8988T (cell line): ENCODE measurements at regions not wholly inside any gene's neighbourhood (a gene's known extent, or its start where the extent isn't known, plus 50 kb on each side); places are given as distances from the start of the nearest gene placed in this dataset.
"Not testable (repeated sequence)": the region's sequence is repeated elsewhere in the genome, so short reads cannot be mapped to it uniquely, and the experiment has no call there.

Experiments
- DNase-seq: peaks from one replicate; pipeline ENCODE4 v3.0.0; 2011

DNA sequence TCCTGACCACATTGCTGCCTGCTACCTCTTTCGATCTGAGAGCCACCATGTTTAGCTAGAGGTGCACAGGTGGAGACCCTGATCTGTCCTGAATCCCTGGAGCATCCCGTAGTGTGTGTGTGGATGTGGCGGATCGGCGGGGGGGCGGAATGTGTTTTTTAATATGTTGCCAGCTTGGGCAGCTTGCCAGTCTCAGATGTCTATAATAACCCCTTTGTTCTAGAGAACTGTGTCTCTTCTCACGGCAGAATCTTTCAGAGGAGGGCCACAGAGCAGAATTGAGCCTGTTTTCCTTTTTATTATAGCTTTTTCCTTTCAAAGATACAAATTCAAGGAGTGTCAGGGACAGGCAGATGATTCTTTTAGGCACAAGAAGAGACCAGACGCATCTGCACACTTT is 934.1 kb upstream of the KLHL29 start:
- DNase-seq, result no peak

DNA sequence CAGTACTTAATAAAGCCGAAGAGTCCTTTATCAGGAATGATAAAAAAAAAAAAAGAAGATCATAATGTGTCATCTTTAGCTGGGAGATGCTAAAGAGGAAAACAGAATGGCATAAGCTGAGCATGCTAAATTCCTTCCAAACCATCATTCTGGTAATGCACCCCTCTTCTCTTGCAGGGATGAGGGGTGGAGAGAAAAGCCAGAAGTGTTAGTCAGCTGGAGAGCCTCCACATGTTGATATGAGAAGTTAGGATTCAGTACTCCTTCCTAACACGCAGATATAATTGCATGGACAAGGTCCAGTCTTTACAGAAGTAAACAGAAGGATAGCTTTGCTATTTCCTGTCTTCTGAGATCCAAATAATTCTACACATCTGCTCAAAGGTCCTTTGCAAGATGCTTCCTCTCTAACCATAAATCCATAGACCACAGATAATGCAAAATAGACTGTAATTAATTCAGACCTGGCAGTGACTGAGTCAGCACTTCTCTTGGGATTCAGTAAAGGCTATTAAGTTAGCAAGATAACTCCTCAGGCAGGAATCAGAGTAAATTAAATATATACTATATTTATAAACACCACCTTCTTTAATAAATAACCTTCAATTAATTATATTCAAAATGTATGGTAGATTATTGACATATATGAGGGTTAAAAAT is 930.0 kb upstream of the KLHL29 start:
- DNase-seq, result no peak

DNA sequence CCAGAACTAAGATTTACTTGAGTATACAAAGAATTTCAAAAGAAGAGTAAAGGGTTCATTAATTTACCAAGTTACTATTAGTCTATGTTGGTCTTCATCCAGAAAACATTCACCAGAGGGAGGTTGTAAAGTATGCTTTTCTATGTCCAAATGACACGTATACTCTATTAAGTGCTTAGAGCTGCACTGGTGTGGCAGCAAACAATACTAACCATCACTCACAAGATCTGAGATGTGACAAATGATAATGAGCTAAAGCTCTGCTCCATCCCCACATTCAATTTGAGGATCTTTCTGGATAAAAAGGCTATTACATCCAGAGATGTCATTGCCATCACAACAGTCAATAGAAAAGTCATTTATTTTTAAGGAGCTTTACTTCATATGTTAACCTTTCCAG is 926.5 kb upstream of the KLHL29 start:
- DNase-seq, result no peak

DNA sequence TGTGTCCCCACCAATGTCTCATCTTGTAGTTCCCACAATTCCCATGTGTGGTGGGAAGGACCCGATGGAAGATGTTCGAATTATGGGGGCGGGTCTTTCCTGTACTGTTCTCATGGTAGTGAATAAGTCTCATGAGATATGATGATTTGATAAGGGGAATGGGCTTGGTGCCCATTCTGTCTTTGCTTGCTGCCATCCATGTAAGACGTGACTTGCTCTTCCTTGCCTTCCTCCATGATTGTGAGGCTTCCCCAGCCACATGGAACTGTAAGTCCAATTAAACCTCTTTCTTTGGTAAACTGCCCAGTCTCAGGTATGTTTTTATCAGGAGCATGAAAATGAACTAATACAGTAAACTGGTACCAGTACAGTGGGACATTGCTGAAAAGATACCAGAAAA is 909.9 kb upstream of the KLHL29 start:
- DNase-seq, result not testable (repeated sequence)

DNA sequence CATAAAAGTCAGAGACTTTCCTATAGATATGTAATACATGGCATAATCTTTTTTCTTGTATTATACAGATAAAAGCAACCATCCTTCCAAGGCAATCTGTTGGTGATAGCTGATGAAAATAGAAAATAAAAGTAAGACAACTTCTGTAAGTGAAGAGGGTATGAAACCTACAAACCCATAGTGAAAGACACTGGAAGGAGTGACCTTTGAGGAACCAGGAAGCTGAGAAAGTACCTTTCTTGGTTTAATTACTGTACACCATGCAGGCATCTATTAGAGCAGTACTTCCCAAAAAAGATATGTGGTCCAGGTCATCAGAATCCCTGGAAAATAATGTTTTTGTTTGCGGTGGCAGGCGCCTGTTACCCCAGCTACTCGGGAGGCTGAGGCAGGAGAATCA is 906.6 kb upstream of the KLHL29 start:
- DNase-seq, result no peak

DNA sequence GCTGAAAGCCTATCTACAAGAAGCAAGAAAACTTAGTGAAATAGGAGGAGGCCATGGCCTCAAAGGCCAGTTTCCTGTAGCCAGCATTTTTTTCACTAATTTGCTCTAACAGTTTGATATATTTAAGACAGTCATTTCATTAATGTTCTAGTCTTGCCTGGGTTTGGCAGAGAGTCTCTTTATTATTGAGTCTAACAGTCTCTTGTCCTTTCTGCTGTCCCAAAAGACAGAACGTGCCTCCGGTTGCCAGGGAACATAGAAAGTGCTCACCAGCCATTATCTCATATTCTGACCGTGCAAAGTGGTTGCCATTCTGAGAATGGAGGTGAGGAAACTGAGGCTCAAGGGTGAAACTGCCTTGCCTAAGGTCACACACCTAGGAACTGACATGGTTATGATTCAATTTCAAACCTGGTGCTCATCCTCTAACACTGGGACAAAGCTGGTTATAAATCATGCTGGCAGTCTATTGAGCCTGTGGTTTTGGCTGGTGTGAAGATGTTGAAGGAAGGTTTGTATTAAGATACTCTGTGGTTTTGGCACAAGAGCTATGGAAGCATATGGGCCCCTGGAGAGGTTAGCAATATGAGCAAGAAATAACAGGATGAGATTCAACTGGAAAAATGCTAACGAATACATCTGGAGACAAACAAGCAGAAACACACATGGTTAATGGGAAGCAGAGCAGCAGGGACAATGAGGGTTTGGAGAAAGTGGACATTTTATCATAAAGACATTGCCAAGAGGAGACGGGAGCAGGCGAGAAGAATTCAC is 903.3 kb upstream of the KLHL29 start:
- no peak for DNase-seq

DNA sequence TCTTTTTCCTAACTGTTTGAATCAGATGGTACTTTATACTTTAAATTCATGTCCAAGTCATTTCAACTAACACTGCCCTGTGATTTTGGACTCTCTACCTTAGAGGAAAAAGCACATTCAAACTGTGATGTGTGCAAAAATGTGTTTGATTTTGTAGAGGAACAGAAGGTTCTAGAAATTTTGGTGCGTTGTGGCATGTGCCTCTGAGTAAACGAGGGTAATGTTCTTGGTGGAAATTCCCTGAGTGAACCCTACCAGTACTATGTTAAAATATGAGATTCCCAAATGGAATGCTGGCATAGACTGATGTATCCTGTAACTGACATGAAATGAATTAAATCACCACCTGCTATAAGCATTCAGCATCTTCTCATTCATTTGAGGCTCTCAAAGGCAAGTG is 901.9 kb upstream of the KLHL29 start:
- DNase-seq, result no peak

DNA sequence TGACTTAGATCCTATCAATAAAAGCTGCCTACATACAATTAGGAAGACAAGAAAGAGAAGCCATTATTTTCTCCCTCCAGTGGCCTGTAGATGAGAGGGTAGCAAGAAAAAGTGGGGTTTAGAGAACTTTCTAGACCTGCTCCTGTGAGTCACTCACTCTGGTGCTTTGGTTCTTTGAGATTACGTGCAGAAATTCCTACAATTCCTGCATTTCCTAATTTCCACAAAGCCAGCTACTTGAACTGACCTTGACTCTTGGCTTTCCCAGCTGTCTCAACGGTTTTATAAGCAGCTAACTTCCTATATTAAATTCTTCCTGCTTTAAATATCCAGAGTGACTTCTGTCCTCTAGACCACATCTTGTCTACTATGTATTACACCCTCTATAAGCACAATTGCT is 899.5 kb upstream of the KLHL29 start:
- no peak for DNase-seq

DNA sequence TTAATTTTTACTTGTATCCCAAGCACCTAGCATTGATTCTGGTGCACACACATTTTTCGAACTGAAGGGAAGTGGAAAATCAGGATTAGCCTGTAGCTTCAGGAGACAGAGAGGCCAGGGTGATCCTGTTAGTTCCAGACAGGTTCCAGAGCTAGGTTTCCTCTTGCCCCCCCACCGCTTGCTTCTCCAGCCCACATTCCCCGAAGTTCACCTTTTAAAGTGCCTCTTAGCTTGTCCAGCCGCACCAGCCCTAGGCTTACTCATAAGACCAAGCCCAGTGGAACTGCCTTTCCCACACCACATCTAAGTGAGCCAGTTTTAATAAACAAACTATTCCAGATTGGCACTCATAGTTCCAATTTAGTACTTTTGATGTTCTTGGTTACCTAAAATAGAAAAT is 898.6 kb upstream of the KLHL29 start:
- no peak for DNase-seq

DNA sequence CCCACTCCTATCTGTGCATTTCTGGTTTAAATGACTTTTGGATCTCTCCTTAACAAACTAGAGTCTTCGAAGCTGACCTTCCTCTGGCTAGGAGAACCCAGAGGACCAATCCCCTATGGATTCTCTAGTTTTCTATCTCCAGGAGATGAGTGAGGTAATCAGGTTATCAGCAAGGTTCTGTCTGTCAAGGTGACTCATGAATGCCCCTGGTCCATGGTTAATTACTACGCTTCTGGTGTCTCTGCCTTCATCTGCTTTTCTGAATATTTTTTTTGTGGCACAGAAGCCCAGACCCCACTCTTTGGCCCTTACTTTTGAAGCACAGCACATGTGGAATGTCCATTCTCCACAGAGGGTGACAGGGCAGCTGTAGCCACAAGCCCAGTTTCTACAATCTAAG is 897.9 kb upstream of the KLHL29 start:
- DNase-seq, result no peak

DNA sequence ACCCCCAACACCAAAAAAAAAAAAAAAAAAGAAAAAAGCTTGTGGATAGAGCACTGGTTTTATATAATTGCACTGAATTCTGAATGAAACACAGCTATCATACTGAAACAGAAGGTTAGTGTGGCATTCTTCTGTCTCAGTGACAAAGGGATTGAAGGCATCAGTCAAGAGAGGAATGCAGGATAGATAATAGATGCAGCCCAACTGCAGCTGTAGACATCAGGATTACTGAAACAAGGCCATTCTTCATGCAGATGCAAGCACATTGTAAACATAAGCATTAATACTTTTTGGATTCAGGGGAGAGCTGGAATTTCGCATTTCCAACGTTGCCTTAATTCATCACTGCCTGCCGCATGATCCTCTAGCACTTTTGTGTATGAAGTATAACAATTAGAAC is 897.4 kb upstream of the KLHL29 start:
- no peak for DNase-seq

DNA sequence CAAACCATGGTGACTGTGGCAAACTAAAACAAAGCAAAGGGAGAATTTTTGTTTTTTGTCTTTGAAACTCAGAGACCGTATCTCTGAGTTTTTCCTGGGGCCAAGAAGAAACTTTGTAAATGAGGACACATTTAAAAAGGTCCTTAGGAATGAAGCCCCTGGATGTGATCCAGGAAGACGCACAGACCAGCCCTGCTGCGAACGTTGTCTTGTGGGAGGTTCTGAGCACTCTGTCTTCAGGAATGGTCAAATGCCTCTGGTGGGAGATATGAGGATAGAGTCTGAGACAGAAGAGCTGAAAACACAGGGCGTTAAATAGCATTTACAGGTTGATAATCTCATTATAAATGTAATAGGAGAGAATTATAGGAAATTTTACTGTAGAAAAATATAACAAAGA is 893.5 kb upstream of the KLHL29 start:
- DNase-seq, result no peak

DNA sequence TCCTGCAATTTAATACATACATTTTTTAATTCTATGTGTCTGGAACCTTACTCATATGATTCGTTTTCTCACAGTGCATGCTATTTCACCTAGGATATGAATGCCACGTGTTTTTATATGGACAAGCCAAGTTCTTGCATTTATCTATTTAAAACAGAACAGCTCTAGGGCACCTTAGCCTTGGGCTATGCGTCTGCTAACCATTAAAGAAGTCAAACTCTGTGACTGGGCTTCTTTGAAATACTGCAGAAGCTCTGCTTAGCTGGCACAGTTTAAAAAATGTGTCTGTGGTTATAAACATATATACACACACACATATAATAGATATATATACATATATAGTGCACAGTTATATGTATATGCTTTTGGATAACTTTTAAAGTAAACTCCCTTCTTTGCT is 890.8 kb upstream of the KLHL29 start:
- no peak for DNase-seq

DNA sequence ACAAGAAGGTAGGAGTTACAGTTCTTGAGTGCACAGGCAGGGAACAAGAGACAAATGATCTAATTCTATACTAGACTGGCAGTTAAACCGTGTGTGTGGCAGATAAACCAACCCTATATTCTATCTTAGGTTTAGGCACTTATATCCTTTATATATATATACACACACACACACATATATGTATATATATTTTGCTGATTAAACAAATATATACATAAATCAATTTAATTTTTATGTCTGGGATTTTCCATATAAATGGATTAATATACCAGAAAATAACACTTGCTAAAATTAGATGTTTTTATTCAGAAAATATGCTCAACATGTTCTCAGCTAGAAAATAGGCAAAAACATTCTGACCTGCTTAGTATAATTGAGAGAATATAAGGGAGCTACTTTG is 887.9 kb upstream of the KLHL29 start:
- DNase-seq, result no peak

DNA sequence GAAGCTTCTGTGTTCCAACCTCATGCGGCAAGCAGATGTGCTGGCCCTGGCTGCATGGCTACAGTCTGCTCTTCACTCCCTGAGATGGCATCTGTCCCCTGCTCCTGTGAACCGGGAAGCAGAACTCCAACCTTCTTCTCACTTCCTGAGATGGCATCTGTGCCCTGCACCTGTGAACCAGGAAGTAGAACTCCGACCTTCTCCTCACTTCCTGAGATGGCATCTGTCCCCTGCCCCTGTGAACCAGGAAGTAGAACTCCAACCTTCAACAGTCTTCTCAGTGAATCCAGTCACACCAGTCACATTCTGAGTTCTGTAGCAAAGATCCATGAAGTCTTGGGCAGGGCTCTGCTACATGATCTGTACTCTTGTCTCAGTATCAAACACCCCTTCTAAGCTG is 887.2 kb upstream of the KLHL29 start:
- no peak for DNase-seq

DNA sequence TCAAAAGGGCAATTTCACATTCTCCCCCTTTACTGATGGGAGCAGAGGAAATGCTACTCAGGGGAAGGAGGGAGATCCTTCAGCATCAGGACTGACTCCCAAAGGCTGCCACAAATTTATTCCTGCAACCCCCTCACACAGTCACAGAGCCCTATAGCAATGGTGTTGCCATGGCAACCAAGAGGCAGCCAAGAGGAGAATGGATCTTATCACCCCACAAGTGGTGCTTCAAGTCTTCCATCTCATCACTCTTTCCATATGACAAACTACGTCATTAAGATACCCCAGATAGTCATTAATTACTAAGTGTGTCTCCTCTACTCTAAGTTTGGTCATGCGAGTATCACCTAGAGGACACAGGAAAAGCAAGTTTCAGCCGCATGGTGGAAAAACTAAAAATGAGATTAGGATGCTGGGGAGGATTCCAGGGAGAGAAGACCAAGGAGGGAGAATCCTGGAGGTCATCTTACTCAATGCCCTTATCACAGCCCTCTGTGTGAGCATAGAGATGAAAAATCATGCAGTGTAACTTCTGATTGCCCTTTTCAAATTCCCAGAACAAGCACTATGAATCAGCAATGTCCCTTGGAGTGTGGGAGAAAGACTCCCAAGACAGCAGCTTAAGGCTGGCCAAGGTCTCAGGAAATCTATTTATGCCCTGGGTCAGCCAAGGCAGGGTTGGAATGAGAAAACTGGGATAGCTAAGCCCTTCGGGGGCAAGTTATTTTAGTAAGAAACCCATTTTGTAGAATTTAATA is 885.7 kb upstream of the KLHL29 start:
- no peak for DNase-seq

DNA sequence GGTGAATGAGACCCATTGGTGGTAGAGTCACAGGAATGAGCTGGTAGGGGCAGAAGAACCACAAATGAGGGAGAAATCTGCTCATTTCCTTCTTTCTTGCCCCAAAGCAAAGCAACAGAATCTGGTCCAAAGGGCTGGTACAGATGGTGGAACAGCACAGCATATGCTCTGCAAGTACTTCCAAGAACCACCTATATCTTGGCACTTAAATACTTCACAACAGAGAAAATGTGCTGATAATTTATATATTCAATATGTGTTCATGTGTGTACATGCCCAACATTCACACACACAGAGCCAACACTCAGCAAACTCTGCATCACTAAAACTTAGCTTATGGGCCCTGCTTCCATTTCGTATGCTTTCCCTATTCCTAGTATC is 884.4 kb upstream of the KLHL29 start:
- no peak for DNase-seq

DNA sequence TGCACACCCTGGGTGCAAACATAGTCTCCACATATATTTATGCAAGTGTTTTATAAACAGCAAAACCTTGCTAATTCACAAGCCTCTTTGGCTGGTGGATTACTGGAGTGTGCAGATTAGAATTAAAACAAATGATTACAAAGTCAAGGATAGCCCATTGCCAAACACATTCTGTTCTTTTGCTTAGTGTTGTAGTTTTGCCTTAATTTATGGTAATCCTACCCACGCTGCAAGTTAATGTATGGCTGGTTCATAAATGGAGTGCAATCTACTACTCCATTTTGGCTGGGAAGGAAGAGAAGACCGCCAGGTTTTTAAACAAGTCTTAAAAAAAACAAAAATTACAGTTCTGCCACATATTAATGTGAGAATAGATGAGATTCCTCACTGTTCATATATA is 883.1 kb upstream of the KLHL29 start:
- DNase-seq, result no peak

DNA sequence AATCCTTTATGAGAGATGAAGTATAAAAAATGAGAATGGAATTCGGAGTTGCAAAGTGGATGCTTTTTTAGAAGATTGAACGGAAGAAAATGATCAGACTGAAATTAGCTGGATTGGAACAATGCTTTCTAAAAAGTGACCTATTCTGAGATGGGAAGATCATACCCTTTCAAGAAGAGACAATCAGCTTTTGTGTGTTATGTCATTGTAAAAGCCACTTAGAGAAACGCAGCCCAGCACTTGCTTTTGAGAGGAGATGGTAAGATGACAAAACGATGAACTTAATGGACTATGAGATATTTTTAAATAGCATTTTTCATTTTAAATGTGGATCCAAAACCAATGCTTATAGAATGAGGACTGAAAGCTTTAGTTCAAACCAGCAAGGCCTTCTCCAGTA is 871.4 kb upstream of the KLHL29 start:
- no peak for DNase-seq

DNA sequence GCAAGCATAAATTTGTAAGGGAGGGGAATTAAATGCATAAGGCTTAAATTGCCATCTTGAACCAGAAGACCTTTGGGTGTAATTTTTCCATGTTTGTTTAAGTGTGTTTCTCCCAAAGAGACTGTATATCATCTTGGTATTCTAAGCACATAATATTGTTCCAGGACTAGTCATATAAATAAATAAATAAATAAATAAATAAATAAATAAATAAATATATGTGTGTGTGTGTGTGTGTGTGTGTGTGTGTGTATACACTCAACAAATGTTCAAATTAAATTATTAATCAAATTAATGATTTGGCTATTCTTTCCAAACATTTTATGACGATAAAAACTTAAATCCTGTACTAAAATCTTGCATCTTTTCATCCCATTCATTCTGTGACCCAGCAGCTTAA is 867.8 kb upstream of the KLHL29 start:
- no peak for DNase-seq

DNA sequence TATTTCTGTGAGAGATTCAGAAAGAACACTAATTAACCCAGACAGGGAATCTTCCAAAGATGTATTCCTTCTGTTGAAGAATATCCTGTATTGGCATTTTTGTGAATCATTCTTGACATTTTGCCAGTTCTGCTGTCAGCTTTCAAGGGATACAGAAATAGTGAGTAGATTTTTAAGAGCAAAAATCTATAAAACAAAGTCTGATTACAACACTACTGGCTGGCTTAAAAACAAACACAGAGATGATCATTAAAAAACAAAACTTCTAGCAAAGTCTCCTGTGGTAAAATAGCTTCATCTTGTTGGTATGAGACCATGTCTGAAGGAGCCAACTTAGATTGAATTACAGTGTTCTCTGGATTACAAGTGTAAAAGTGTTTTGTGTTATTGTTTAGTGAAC is 866.3 kb upstream of the KLHL29 start:
- no peak for DNase-seq

DNA sequence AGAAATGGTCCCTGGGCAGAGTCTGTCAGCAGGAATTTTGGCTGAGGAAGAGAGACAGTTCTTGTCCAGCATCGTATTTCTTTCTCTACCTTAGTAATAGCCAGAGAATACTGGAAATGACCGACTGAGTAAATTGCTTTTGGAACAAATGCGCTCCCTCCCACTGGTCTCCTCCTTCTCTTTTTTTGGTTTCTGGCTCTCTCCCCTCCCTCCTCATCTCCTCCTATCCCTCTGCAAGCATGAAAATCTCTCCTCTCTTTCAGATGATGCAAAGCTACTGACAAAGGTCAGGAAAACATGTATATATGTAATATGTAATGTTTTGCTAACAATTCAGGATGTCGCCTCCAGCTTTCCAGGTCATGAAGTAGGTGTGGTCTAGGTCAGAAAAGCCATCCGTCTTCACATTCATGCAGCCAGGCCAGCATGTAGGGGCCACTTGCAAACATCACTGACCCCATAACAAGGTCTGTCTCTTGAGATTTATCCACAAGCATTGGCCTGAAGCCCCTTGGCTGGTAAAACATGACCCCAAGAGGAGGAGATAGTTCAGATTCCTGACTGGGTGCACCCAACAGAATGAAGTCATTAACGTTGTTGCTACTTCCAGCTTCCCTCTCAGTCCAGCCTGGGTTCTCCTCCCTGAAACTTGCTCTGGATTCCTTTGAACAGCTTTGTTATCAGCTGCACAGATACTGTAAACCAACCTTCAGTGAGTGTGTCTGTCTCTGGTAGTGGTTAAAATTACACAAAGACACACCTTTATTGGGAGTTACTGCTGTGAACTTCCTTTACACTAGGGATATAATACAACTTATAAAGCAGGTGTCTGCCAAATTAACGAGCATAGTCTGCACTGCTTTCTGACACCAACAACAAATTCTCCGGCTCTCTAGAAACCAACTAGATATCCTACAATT is 864.4 kb upstream of the KLHL29 start:
- DNase-seq, result no peak

DNA sequence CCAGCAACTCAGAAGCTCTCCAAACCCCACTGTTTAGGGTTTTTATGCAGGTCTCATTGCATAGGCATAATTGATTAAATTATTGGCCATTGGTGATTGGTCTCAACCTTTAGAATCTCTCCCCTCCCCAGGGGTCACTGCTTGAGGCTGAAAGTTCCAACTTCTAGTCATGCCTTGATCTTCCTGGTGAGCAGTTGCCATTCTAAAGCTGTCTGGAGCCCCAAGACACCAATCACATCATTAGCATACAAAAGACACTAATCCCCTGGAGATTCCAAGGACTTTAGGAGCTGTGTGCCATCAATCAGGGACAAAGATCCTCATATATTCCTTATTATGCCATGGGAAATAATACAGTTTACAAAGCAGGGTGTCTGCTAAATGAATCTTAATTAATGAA is 863.4 kb upstream of the KLHL29 start:
- DNase-seq, result no peak
